SK-N-SH (cell line): ENCODE measurements at regions not wholly inside any gene's neighbourhood (a gene's known extent, or its start where the extent isn't known, plus 50 kb on each side); places are given as distances from the start of the nearest gene placed in this dataset.

Source experiments
- CTCF ChIA-PET: fragments of 300-600, 350-600 bp; formaldehyde crosslinking; extraction: SDS; loops from one replicate; lab custom pipeline; 2021; lab: Yijun Ruan, JAX
- POLR2A ChIA-PET: fragments of 350-600 bp; sonication (Branson Sonifier 250); formaldehyde crosslinking; extraction: SDS; loops from one replicate; lab custom pipeline; 2020; ENCODE audit warnings: antibody characterized with exemption, inconsistent platforms; lab: Yijun Ruan, JAX
- DNase-seq: peaks from one replicate; pipeline ENCODE4 v3.0.0; 2012
- H2AFZ ChIP-seq: fragments of 200-600 bp; sonication (generic); 2 replicates; pipeline ENCODE4 v1.8.1; 2016; ENCODE audit warnings: antibody characterized with exemption, mild to moderate bottlenecking, low read depth
- H3F3A ChIP-seq: fragments of 200-600 bp; sonication (generic); replicated peaks from 2 replicates; pipeline ENCODE3; 2016; ENCODE audit warnings: antibody characterized with exemption, mild to moderate bottlenecking; ENCODE audit not compliant: insufficient read depth
- H3K27ac ChIP-seq, 2 experiments: fragments of 200-500 bp in 1 of 2; fragments of 200-600 bp in 1 of 2; sonication (Bioruptor generic) in 1 of 2; sonication (generic), shearing (Covaris generic) in 1 of 2; 2 replicates each; pipeline versions ENCODE4 v1.5.1 to v1.6.1; 2014 to 2016; ENCODE audit warnings: low read depth in 2 of 2, inconsistent platforms in 1 of 2, low read length in 1 of 2, mild to moderate bottlenecking in 1 of 2, mixed read lengths in 1 of 2
- H3K27me3 ChIP-seq: fragments of 200-600 bp; sonication (generic), shearing (Covaris generic); 2 replicates; pipeline ENCODE4 v1.6.1; 2016; ENCODE audit warnings: mixed run types; ENCODE audit not compliant: insufficient read depth
- H3K36me3 ChIP-seq, 2 experiments: fragments of 200-500 bp in 1 of 2; fragments of 200-600 bp in 1 of 2; sonication (Bioruptor generic) in 1 of 2; sonication (generic) in 1 of 2; replicated peaks in 1 of 2; 2 replicates each; pipeline versions ENCODE3 to v1.5.1; 2014 to 2016; ENCODE audit warnings: low read length in 1 of 2, mild to moderate bottlenecking in 1 of 2; ENCODE audit not compliant: insufficient read depth in 2 of 2, control insufficient read depth in 1 of 2
- H3K4me1 ChIP-seq, 2 experiments: fragments of 200-500 bp in 1 of 2; fragments of 200-600 bp in 1 of 2; sonication (Bioruptor generic) in 1 of 2; sonication (generic), shearing (Covaris generic) in 1 of 2; 2 replicates each; pipeline versions ENCODE4 v1.5.1 to v1.6.1; 2014 to 2016; ENCODE audit warnings: low read depth in 1 of 2, low read length in 1 of 2, mixed run types in 1 of 2; ENCODE audit not compliant: insufficient read depth in 2 of 2, control insufficient read depth in 1 of 2
- H3K4me2 ChIP-seq: fragments of 200-600 bp; sonication (generic), shearing (Covaris generic); 2 replicates; pipeline ENCODE4 v1.6.1; 2017; ENCODE audit warnings: mixed run types
- H3K4me3 ChIP-seq, 2 experiments: fragments of 200-500 bp in 1 of 2; fragments of 200-600 bp in 1 of 2; sonication (Bioruptor generic) in 1 of 2; sonication (generic), shearing (Covaris generic) in 1 of 2; 2 replicates each; pipeline versions ENCODE4 v1.5.1 to v1.8.1; 2014 to 2016; ENCODE audit warnings: low read depth in 2 of 2, inconsistent platforms in 1 of 2, low read length in 1 of 2, mild to moderate bottlenecking in 1 of 2, mixed read lengths in 1 of 2, moderate library complexity in 1 of 2
- H3K79me2 ChIP-seq: fragments of 200-600 bp; sonication (generic); 2 replicates; pipeline ENCODE4 v1.8.1; 2017; ENCODE audit warnings: mild to moderate bottlenecking; ENCODE audit not compliant: insufficient read depth
- H3K9ac ChIP-seq: fragments of 200-600 bp; sonication (generic); 2 replicates; pipeline ENCODE4 v1.6.1; 2017; ENCODE audit warnings: mixed run types
- H3K9me2 ChIP-seq: fragments of 200-600 bp; sonication (generic); 2 replicates; pipeline ENCODE4 v1.6.1; 2017; ENCODE audit warnings: mixed run types
- H3K9me3 ChIP-seq: fragments of 200-600 bp; sonication (generic); 2 replicates; pipeline ENCODE4 v1.6.1; 2017; ENCODE audit warnings: mixed run types, mild to moderate bottlenecking, moderate library complexity
- H4K20me1 ChIP-seq: fragments of 200-600 bp; sonication (generic); 2 replicates; pipeline ENCODE4 v1.6.1; 2017; ENCODE audit warnings: mild to moderate bottlenecking, mixed run types; ENCODE audit not compliant: insufficient read depth
- CTCF ChIP-seq: fragments of 200-600 bp; sonication (generic); IDR thresholded peaks from 2 replicates; pipeline ENCODE4 v1.6.1; 2017; ENCODE audit warnings: antibody characterized with exemption, mild to moderate bottlenecking, moderate library complexity
- ELF1 ChIP-seq: IDR thresholded peaks from 2 replicates; pipeline ENCODE4 v1.4.0; 2012
- EP300 ChIP-seq, 2 experiments: IDR thresholded peaks; 2 replicates each; pipeline versions ENCODE4 v1.4.0 to v1.6.1; 2012; ENCODE audit warnings: borderline replicate concordance in 1 of 2, low read depth in 1 of 2, low read length in 1 of 2
- GATA2 ChIP-seq: sonication (generic); formaldehyde crosslinking; IDR thresholded peaks from 2 replicates; pipeline ENCODE4 v1.5.0; 2020; ENCODE audit warnings: mild to moderate bottlenecking, missing genetic modification reagents
- IRF3 ChIP-seq: fragments of 150-350 bp; IDR thresholded peaks from 2 replicates; pipeline ENCODE4 v1.6.1; 2016; ENCODE audit warnings: mild to moderate bottlenecking, low read depth, low read length
- MEF2A ChIP-seq: IDR thresholded peaks from 2 replicates; pipeline ENCODE4 v1.4.0; 2012; ENCODE audit warnings: low read depth, borderline replicate concordance
- MXI1 ChIP-seq: IDR thresholded peaks from 2 replicates; pipeline ENCODE4 v1.6.1; 2012; ENCODE audit warnings: mild to moderate bottlenecking, low read depth, low read length, improper control_type of control experiment
- NRF1 ChIP-seq: IDR thresholded peaks from 2 replicates; pipeline ENCODE4 v1.6.1; 2012; ENCODE audit warnings: low read depth, mild to moderate bottlenecking, low read length
- PBX3 ChIP-seq: IDR thresholded peaks from 2 replicates; pipeline ENCODE4; 2012
- POLR2AphosphoS5 ChIP-seq: IDR thresholded peaks from 2 replicates; pipeline ENCODE4 v1.6.1; 2012; ENCODE audit warnings: low read depth, low read length
- RCOR1 ChIP-seq: fragments of 150-350 bp; IDR thresholded peaks from 2 replicates; pipeline ENCODE4 v1.6.1; 2017; ENCODE audit warnings: antibody characterized with exemption, low read length
- RFX5 ChIP-seq: IDR thresholded peaks from 2 replicates; pipeline ENCODE4 v1.6.1; 2012; ENCODE audit warnings: mild to moderate bottlenecking, improper control_type of control experiment, low read length
- RXRA ChIP-seq: IDR thresholded peaks from 2 replicates; pipeline ENCODE4 v1.4.0; 2012; ENCODE audit warnings: low read depth, mild to moderate bottlenecking, borderline replicate concordance
- SMC3 ChIP-seq: IDR thresholded peaks from 2 replicates; pipeline ENCODE4 v1.6.1; 2012; ENCODE audit warnings: low read depth, low read length, improper control_type of control experiment
- TEAD4 ChIP-seq: IDR thresholded peaks from 2 replicates; pipeline ENCODE4 v1.4.0; 2012; ENCODE audit warnings: mild to moderate bottlenecking, borderline replicate concordance; ENCODE audit not compliant: insufficient read depth
- USF2 ChIP-seq: fragments of 150-350 bp; IDR thresholded peaks from 2 replicates; pipeline ENCODE4 v1.6.1; 2017; ENCODE audit warnings: antibody characterized with exemption, low read length, low read depth, borderline replicate concordance
- ZBTB33 ChIP-seq: IDR thresholded peaks from 2 replicates; pipeline ENCODE4 v1.4.0; 2012; ENCODE audit warnings: low read depth, borderline replicate concordance
- WGBS: methylation state at CpG from one replicate; pipeline ENCODE4 v1.1.6; 2017; ENCODE audit warnings: low lambda C conversion rate; 5-methylcytosine and 5-hydroxymethylcytosine counted together

GRCh38 chr6:159095616-159096015 lies 50.8 kb upstream of the TAGAP start:
- Histone ChIP-seq H3K9me3 (no peaks in the 10 kb centered on the region), H4K20me1 (no peaks in the 10 kb centered on the region), H3K4me2 (no peak overlapping the region), H3K36me3 (no peaks in the 10 kb centered on the region), H3K4me1 (no peaks in the 10 kb centered on the region), H3K9ac (no peak overlapping the region), H3K27ac (no peak overlapping the region), H2AFZ (no peak overlapping the region), H3K4me3 (no peak overlapping the region), H3K79me2 (no peaks in the 10 kb centered on the region), H3K9me2 (no peaks in the 10 kb centered on the region), H3K27me3 (no peaks in the 10 kb centered on the region; the same call in 1 of the 2 replicates), H3F3A (no peaks in the 10 kb centered on the region)
- ChIA-PET POLR2A (no interaction called here), CTCF (interaction anchor here (2.0 to 3.5 kb wide), 2 partner anchors 9 to 39 kb away, joined by 7 to 14 read pairs; no protein-coding TSS in a partner anchor)
- 37% methylated on average over 6 of the region's 6 CpGs for WGBS
- TF ChIP-seq RCOR1 = no peak
- TF ChIP-seq IRF3 = no peak
- TF ChIP-seq MXI1 = no peak
- TF ChIP-seq EP300 (IDR thresholded peaks at IDR 0.05; ENCODE audit: borderline replicate concordance in 1 of 2, low read depth in 1 of 2, low read length in 1 of 2) = no peak
- TF ChIP-seq GATA2 (CRISPR knock-in tag) = no peak
- no peak for TF ChIP-seq RXRA
- no peak for TF ChIP-seq PBX3
- no peak for TF ChIP-seq POLR2AphosphoS5
- TF ChIP-seq ELF1 = no peak
- no peak for TF ChIP-seq TEAD4
- no peak for TF ChIP-seq SMC3
- no peak for TF ChIP-seq MEF2A
- DNase-seq = no peak

GRCh38 chr6:159094444-159095252 lies 49.9 kb upstream of the TAGAP start:
- no peak overlapping the region for H3K4me3 ChIP-seq
- H3F3A ChIP-seq = no peaks in the 10 kb centered on the region
- CTCF ChIA-PET = interaction anchor here (1.3 to 3.5 kb wide), 2 partner anchors 10 to 17 kb away, joined by 4 to 14 read pairs; no protein-coding TSS in a partner anchor
- TF ChIP-seq USF2 = no peak
- no peak for TF ChIP-seq ZBTB33
- no peak for TF ChIP-seq NRF1
- no peak for TF ChIP-seq RXRA
- TF ChIP-seq RFX5 = no peak
- TF ChIP-seq SMC3 = no peak
- TF ChIP-seq CTCF = no peak
- H3K4me1 ChIP-seq = no peaks in the 10 kb centered on the region
- H3K79me2 ChIP-seq = no peaks in the 10 kb centered on the region
- H3K27me3 ChIP-seq = no peaks in the 10 kb centered on the region; the same call in 1 of the 2 replicates
- no peak overlapping the region for H2AFZ ChIP-seq
- DNase-seq = no peak
- H3K9me2 ChIP-seq = no peaks in the 10 kb centered on the region
- no peak overlapping the region for H3K4me2 ChIP-seq
- POLR2A ChIA-PET = no interaction called here
- H3K9me3 ChIP-seq = no peaks in the 10 kb centered on the region
- no peak overlapping the region for H3K9ac ChIP-seq
- no peaks in the 10 kb centered on the region for H3K36me3 ChIP-seq
- WGBS = 50% methylated on average over 13 of the region's 18 CpGs
- H4K20me1 ChIP-seq = no peaks in the 10 kb centered on the region
- H3K27ac ChIP-seq = no peak overlapping the region
